Skin epidermis (tissue), 12 donors: ENCODE measurements at regions not wholly inside any gene's neighbourhood (a gene's known extent, or its start where the extent isn't known, plus 50 kb on each side); places are given as distances from the start of the nearest gene placed in this dataset.

Source experiments
- H3K27ac ChIP-seq, 21 experiments: fragments of 200-600 bp; sonication (generic) in 11 of 21; one replicate each; pipeline ENCODE4 v1.5.0; 2020; ENCODE audit warnings: mild to moderate bottlenecking in 3 of 21, inconsistent platforms in 2 of 21, moderate library complexity in 2 of 21
- H3K4me3 ChIP-seq, 7 experiments: fragments of 200-600 bp; sonication (generic) in 2 of 7; one replicate each; pipeline ENCODE4 v1.5.0; 2020; ENCODE audit warnings: inconsistent platforms in 2 of 7, mild to moderate bottlenecking in 2 of 7, moderate library complexity in 1 of 7

DNA sequence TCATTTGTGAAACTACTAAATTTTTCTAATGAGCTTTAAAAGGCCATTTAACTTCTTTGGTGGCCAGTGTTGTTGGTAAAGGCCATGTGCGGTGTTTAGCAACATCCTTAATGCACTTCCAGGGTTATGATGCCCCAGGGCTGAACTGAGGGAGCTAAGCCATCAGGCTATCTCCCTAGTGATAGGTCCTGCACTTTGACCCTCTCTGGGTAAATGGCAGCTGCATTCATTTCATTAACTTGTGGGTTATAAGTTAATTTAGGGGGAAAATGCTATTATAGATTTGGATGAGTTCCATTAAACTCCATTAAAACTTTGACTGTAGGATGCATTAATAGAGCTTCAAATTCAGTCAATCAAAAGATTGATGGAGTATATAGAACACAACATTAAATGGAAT is 366.7 kb upstream of the ZNF717 start:
- no peak overlapping the region for H3K4me3 ChIP-seq
- H3K27ac ChIP-seq: no peak overlapping the region

DNA sequence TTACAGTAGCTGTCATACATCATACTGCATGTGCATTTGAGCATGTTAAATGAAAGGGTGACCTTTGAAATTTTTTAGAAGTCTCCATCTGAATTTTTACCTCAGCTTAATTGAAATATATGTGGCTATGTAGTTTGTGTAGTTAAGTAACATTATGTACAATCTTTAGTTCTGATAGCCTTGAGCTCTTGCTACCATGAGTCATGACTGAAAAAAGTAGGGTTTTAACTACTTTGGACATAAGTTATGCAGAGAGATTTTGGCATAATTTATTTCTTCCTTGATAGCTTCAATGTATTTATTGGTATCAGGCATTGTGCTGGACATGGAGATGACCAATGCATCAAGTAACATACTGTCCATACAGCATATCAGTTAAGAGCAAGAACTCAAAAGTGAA is 376.5 kb upstream of the ZNF717 start:
- no peak overlapping the region for H3K27ac ChIP-seq
- no peak overlapping the region for H3K4me3 ChIP-seq

DNA sequence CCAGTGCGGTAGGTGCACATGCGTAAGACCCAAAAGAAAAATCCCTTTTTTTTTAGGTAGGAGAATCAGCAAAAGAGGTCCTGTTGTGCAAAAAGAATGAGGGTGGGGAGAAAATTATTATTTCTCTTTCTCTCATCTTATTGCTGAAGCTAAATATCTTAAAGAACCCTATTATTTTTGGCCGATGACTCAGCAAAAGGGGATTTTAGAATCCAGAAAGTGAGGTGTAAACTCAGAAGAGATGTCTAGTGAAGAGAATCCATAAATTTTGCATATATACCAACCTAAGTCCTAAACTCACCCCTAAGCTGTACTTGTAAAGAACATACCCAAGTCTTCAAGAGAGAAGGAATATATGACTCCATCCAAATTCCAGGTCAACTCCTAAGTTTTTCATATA is 386.3 kb upstream of the ZNF717 start:
- Histone ChIP-seq H3K4me3 (no peak overlapping the region), H3K27ac (no peak overlapping the region)

DNA sequence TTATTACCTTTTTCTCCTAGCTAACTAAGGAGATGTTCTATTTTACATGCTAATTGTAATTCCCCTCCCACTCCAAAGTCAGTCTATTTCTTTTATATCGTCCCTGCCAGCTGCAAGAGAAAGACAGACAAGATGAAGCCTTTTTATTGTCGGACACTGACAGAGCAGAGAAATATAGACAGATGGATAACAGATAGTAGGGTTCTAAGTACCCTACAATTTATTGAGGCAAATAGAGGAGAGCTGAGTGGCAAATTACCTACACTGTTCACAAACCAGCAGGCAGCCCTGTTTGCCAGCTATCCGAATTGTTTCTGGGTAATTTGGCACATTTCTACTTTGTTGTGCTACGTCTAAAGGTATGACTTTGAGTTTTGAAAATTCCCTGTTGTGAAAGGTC is 392.3 kb upstream of the ZNF717 start:
- Histone ChIP-seq H3K4me3 (no peak overlapping the region), H3K27ac (no peak overlapping the region)

DNA sequence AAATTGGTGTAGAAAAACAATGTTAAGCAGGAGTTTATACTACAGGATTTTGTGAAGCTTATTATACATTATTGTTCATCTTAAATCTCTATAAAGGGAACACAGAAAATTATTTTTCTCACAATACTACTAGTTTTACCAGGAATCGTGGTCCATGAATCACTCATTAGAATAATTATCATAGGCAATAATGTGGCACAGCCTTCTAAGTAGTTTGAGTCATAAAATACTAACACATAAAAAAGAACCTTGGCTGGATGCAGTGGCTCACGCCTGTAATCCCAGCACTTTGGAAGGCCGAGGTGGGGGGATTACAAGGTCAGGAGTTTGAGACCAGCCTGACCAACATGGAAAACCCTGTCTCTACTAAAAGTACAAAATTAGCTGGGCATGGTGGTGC is 393.1 kb upstream of the ZNF717 start:
- Histone ChIP-seq H3K4me3 (no peak overlapping the region), H3K27ac (no peak overlapping the region)

DNA sequence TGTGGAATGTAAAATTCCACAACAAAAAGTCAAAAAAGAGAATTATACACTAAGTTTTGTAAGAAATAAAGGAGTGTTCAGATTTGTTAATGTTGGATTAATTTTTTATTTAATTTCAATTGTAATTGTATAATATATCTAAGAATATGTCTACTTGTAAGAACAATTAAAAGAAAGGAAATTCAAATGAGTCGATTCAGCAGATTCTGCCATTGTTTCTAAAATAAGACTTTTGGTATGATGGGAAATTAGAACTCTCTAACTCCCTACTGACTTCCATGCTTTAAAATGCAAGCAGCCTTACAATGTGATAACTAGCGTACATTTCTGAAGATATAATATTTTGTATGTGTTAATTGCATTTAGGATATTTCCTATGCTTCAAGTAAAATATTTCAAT is 395.9 kb upstream of the ZNF717 start:
- Histone ChIP-seq H3K4me3 (no peak overlapping the region), H3K27ac (no peak overlapping the region)

DNA sequence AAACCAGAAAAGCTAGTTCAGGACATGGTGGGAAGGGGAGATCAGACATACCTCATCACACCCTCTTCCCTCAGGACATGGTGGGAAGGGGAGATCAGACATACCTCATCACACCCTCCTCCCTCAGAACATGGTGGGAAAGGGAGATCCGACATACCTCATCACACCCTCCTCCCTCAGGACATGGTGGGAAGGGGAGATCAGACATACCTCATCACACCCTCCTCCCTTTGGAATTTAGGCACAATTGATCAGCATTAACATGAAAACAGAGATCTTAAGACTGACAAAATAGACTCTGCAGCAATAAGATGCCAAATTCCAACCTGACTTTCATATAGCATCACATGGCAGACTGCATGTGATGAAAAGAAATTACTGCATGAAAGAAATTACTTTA is 412.7 kb upstream of the ZNF717 start:
- no peak overlapping the region for H3K27ac ChIP-seq
- no peak overlapping the region for H3K4me3 ChIP-seq

DNA sequence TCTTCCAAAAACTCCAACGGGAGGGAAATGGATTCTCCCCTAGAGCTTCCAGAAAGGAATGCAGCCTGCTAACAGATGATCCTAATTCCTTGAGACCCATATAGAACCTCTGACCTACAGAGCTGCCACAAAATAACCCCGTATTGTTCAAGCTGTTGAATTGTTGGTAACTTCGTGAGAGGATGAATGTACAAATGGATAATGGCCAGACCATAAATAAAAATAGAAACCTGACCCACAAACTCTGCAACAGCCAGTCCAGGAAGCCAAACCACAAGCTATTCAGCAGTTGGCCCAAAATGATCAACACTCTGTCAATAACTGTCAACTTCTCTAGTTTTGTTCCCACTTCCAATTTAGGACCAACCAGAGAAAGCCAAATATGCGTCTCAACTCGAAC is 414.0 kb upstream of the ZNF717 start:
- no peak overlapping the region for H3K4me3 ChIP-seq

DNA sequence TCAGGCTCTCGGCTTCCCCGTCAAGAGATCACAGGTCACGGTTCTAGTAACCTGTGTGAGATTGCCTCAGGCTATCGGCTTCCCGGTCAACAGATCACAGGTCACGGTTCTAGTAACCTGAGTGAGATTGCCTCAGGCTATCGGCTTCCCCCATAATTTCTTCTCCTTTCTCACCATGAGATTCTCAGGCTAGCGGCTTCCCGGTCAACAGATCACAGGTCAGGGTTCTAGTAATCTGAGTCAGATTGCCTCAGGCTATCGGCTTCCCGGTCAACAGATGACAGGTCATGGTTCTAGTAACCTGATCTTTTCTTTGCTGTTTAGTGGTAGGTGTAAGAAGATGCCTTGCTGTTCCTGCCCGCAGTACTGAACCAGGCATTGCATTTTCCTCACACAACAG is 418.2 kb upstream of the ZNF717 start:
- H3K27ac ChIP-seq: no peak overlapping the region

More for the DNA sequence above, 414.0 kb upstream of the ZNF717 start:
- H3K27ac ChIP-seq: no peak overlapping the region

DNA sequence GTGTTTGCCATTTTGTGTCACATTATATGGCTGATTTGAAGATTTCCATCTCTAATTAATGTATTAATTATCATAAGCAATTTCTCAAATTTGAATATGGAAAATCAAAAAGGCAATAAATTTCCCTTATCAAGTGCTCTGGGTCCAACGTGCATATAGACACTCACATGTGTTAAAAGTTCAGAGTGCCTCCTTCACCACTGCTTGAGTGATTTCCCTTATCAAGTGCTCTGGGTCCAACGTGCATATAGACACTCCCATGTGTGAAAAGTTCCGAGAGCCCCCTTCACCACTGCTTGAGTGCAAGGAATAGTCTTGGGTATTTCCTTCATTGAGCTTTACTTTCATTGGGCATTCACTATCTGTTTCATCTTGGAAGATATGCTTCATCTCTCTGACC is 421.0 kb upstream of the ZNF717 start:
- no peak overlapping the region for H3K27ac ChIP-seq

More for the DNA sequence above, 418.2 kb upstream of the ZNF717 start:
- no peak overlapping the region for H3K4me3 ChIP-seq

DNA sequence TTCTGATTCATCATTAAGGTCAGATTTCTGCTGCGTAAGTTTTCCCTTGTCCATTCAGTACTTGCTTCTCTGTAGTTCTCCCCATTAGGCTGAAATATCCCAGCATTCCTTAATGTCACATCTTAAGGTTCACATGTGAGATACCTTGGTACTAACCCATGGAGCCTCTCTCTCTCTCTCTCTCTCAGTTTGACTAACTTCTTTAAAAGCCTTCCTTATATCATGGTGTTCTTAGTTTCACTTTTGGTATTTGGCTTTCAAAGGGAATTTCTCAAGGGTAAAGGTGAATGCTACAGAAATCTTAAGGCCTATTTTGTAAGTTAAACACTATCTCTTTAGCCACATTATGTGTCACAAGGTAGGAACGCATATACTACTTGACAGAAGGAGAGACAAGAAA is 427.3 kb upstream of the ZNF717 start:
- H3K4me3 ChIP-seq: no peak overlapping the region
- no peak overlapping the region for H3K27ac ChIP-seq

More for the DNA sequence above, 421.0 kb upstream of the ZNF717 start:
- no peak overlapping the region for H3K4me3 ChIP-seq

DNA sequence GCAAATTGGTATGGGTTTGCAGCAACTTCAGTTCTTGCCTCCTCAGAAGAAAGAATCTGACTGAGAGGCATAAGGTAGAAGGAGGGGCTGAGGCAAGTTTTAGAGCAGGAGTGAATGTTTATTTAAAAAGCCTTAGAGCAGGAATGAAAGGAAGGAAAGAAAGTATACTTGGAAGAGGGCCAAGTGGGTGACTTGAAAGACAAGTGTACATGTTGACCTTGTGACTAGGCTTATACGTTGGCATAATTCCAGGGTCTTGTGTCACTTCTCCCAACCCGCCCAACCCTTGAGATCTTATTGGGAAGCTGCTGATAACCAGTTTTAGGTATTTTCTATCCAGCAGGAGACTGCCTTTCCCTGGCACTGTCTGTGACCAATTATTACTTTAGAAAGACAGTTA is 436.9 kb upstream of the ZNF717 start:
- Histone ChIP-seq H3K27ac (no peak overlapping the region), H3K4me3 (no peak overlapping the region)

DNA sequence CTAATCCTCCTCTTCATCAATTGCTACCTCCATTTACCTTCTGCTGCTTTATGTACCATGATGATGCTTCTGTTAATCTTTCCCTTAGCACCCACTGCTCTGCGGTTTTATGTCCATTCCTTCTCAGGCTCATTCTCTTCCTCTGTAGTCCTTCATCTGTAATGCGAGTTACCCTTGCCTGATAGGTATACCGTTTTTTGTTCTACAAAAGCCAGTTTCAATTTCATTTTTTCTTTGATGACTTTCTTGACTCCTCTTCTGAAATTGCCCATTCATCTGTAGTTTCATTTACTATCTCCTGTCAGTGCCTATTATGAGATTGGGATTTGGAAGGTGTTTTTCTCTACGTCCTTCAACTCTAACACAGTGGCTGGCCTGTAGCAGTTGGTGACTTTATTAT is 445.9 kb upstream of the ZNF717 start:
- H3K27ac ChIP-seq: no peak overlapping the region
- no peak overlapping the region for H3K4me3 ChIP-seq

DNA sequence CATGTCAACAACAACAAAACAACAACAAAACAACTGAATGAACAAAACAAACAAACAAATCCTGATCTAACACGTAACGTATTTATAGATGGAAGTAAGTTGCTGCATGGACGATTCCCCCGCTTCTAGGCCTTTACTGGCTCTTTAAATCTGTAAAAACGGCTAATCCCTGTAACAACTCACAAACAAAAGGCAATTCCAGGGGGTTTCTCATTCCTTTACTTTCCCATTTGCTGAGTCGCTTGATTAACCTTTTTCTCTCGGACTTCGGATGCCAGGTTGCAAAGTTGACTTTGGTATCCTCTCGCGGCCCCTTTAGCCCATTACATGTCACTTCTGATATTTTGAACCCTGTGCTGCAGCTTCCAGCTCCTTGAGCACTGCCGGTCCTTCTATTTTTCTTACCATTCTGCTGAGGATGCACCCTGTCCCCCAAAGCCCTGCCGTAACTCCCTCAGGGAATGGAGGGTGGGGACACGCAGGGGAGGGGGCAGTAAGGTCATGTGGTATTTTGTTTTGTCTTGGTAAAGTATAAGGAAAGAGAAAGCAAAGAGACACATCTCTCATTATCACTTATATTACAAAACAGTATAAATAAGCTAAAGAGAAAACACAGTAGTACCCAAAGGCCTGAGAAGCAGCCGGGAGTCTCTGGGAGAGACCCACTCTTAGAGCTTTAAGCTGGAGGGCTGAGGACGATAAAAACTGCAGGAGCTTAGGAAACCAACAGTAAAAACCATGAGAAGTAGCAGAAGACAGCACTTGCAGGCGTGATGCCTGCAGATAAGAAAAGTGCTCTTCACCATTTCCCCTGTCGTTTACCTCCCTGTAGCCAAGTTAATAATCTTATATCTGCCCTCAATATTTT is 457.8 kb upstream of the ZNF717 start:
- no peak overlapping the region for H3K27ac ChIP-seq
- no peak overlapping the region for H3K4me3 ChIP-seq

DNA sequence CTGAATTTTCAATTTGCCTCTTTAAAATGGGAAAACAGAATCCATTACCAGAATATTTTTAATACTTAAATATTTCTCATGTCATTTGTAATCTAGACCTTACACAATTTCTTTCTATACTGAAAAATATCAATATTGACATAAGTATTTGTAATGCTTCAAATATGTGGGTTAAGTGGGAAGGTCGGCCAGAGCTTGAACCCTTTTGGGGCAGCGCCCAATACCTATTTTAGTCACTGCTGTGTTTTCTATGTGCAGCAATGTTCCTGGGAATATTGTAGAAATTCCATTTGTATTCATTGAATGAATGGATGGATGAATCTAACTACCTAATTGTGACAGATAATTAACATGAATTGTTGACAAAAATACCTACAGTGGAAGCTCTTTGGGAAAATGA is 459.7 kb upstream of the ZNF717 start:
- H3K4me3 ChIP-seq: no peak overlapping the region
- H3K27ac ChIP-seq: no peak overlapping the region

DNA sequence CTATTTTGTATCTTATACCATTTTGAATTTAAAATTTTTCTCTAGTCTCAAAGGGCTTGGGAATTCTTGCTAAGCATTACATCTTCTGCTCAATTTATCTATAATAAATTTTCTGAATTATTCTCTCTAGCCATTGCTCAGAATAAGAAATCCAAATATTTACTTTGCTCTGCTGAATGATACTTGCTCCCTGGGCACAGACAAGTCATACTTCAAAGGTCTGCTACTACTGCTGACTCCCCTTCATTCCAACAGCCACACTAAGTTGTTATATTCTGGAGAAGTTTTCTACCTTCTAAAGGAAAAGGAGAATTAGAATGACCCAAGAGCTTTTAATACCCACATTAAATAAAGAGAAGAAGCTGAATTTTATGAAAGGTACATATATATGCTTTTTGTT is 460.3 kb upstream of the ZNF717 start:
- Histone ChIP-seq H3K4me3 (no peak overlapping the region), H3K27ac (no peak overlapping the region)

DNA sequence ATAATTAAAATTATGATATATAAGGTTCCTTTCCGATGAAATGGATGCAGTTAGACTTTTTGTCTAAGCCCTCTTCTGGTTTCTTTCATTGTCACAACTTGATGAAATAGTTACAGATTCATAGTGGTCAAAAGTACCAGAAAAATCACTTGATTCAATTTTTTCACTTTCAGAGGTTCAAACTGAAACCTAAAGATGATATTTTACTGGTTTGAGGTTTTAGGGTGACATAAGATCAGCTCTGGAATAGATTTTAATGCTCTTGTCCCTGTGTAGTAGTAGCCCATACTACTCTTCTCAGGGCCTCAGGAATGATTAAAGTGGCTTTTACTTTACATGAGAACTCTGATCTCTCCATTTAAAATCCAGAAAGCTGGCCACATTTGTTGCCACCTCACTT is 479.1 kb upstream of the ZNF717 start:
- Histone ChIP-seq H3K27ac (no peak overlapping the region), H3K4me3 (no peak overlapping the region)

DNA sequence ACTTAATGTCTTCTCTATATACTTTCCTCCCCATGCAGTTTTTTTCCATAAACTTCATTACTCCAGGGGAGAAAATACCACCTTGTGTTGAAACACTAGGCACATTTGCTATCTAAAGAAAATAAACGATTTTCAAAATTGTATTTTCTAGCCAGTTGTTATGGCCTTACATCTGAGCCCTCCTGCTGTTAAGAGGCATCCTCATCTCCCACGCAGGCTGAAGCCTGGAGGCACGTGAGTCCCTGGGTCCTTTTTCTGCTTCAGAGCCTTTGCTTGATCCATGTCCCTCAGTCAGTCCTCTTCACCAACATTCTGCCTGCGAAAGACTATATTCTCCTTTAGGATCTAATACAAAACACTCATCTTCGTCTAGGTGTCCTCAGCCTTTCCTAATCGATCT is 479.6 kb upstream of the ZNF717 start:
- H3K27ac ChIP-seq: no peak overlapping the region
- no peak overlapping the region for H3K4me3 ChIP-seq

DNA sequence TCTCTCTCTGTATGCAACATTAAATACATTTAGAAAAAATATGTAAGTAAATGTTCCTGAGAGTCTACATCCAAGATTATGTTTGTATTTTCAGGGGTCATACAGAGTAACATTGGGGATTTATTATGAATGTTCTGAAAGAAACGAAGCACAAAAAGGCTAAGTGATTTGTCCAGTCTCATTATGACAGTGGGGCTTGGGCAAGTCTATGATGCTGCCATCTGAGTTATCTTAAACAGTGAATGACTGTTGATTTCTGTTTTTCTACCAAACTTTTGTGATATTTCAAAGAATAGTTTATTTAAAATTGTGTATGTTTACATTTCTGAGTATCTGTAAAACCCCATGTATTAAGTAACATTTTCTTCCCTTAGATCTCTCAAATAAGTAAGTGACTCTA is 481.2 kb upstream of the ZNF717 start:
- Histone ChIP-seq H3K27ac (no peak overlapping the region), H3K4me3 (no peak overlapping the region)

DNA sequence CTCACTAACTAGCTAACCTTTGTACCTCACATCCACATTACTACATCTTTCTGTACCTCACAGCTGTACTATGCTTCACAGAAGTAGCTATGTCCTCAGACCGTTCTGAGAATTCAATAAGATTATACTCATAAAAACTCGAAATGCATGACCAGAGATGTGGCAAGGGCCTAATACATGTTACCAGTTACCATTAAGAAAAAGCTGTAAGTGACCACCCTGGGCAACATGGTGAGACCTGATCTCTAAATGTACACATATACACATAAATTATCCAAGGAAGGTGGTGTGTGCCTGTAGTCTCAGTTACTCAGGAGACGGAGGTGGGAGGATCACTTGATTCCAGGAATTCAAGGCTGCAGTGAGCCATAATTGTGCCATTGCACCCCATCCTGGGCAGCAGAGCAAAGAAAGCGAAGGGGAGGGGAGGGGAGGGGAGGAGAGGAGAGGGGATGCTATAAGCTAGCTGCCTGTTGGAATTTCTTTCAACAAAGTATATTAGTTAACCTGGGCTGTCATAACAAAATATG is 482.6 kb upstream of the ZNF717 start:
- no peak overlapping the region for H3K27ac ChIP-seq
- no peak overlapping the region for H3K4me3 ChIP-seq

DNA sequence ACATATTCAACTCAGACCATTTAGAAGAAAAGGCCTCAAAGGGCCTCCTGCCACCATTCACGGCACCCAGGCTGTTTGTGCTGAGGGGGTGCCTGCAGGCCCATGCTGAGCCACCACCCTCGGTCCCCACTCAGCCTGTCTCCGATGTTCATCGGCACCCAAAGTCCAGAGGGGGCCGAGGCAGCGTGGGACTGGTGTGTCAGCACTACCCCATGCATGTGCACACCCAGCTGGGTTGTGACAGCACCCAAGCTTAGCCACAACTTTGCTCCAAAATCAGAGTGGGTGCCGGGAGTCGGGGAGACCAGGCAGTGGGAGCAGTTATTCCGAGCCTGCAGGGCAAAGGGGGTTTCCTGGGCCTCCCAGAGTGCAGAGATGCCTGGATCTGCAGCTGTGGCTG is 508.5 kb upstream of the ZNF717 start:
- H3K27ac ChIP-seq: no peak overlapping the region

DNA sequence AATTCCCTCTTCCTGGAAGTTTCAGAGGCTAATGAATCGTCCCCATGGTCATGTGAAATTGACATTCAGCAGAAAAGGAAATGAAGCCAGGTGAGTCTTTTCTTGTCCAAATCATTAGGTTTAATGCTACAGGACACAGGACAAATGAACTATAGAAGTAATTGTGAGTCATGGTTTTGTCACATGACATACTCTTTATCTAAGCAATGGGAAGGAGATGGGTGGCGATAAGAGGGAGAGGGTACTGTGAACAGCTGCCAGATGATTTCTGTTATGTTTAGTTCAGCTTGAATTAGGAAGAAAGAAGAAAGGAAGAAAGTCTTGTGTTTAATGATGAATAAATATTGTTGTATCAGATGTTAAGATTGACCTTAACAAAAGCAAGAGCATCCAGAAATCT is 515.4 kb upstream of the ZNF717 start:
- no peak overlapping the region for H3K27ac ChIP-seq
- H3K4me3 ChIP-seq: no peak overlapping the region

More for the DNA sequence above, 508.5 kb upstream of the ZNF717 start:
- H3K4me3 ChIP-seq: no peak overlapping the region
